OCI-LY7 (cell line): ENCODE measurements at regions not wholly inside any gene's neighbourhood (a gene's known extent, or its start where the extent isn't known, plus 50 kb on each side); places are given as distances from the start of the nearest gene placed in this dataset.

Experiments
- BruUV-seq: library from RNA; stranded (reverse); fragments of 400-500 nt; replicated peaks from 2 replicates; lab custom pipeline; 2021; lab: Mats Ljungman, UMichigan
- CTCF ChIA-PET: fragments of 300-600 bp; sonication (Branson Sonifier 250); formaldehyde crosslinking; loops from one replicate; lab custom pipeline; 2022; ENCODE audit warnings: antibody characterized with exemption; ENCODE audit not compliant: unreplicated experiment; lab: Charles Lee
- POLR2A ChIA-PET: fragments of 300-600 bp; sonication (Branson Sonifier 250); formaldehyde crosslinking; loops from one replicate; lab custom pipeline; 2022; ENCODE audit warnings: antibody characterized with exemption; lab: Charles Lee
- DNase-seq: peaks from one replicate; pipeline ENCODE4 v3.0.0-alpha.2; 2015; ENCODE audit warnings: low spot score
- H2AFZ ChIP-seq: fragments of 200-600 bp; sonication (generic), shearing (Covaris generic); 2 replicates; pipeline ENCODE4 v1.6.1; 2014; ENCODE audit warnings: mild to moderate bottlenecking, antibody characterized with exemption, low read length, moderate library complexity
- H3K27ac ChIP-seq: fragments of 200-600 bp; sonication (generic); 2 replicates; pipeline ENCODE4 v1.5.1; 2014; ENCODE audit warnings: mixed run types, low read depth, mild to moderate bottlenecking, moderate library complexity, low read length, inconsistent platforms; ENCODE audit not compliant: poor library complexity, severe bottlenecking
- H3K36me3 ChIP-seq: fragments of 200-600 bp; sonication (generic); 2 replicates; pipeline ENCODE4 v1.6.1; 2014; ENCODE audit warnings: mild to moderate bottlenecking, antibody characterized with exemption, low read length, moderate library complexity, mixed read lengths; ENCODE audit not compliant: insufficient read depth
- H3K4me1 ChIP-seq: fragments of 200-600 bp; sonication (generic); 2 replicates; pipeline ENCODE4 v1.5.1; 2014; ENCODE audit warnings: mild to moderate bottlenecking, low read length; ENCODE audit not compliant: insufficient read depth, poor library complexity, severe bottlenecking
- H3K4me2 ChIP-seq: fragments of 200-600 bp; sonication (generic); 2 replicates; pipeline ENCODE4 v1.6.1; 2014; ENCODE audit warnings: mild to moderate bottlenecking, low read length
- H3K4me3 ChIP-seq: fragments of 200-600 bp; sonication (generic); 2 replicates; pipeline ENCODE4 v1.5.1; 2014; ENCODE audit warnings: mild to moderate bottlenecking, low read depth, low read length; ENCODE audit not compliant: poor library complexity, severe bottlenecking
- H3K79me2 ChIP-seq: fragments of 200-600 bp; sonication (generic); 2 replicates; pipeline ENCODE4 v1.6.1; 2016; ENCODE audit warnings: low read depth, mild to moderate bottlenecking, low read length, moderate library complexity, mixed read lengths; ENCODE audit not compliant: insufficient read depth
- H3K9me2 ChIP-seq: fragments of 200-600 bp; sonication (generic); 2 replicates; pipeline ENCODE4 v1.6.1; 2016; ENCODE audit warnings: mild to moderate bottlenecking, low read length, mixed read lengths; ENCODE audit not compliant: insufficient read depth
- H3K9me3 ChIP-seq: fragments of 200-600 bp; sonication (generic); 2 replicates; pipeline ENCODE4 v1.6.1; 2014; ENCODE audit warnings: mild to moderate bottlenecking, mixed run types, low read length, mixed read lengths
- H4K20me1 ChIP-seq: fragments of 200-600 bp; sonication (generic); 2 replicates; pipeline ENCODE4 v1.6.1; 2014; ENCODE audit warnings: mild to moderate bottlenecking, antibody characterized with exemption, low read length, moderate library complexity, mixed read lengths; ENCODE audit not compliant: insufficient read depth
- EZH2phosphoT487 ChIP-seq: fragments of 200-600 bp; sonication (generic); IDR thresholded peaks from 2 replicates; pipeline ENCODE4 v1.6.1; 2018; ENCODE audit warnings: low read depth, borderline replicate concordance, mild to moderate bottlenecking, mixed run types, antibody characterized with exemption, low read length, moderate library complexity, mixed read lengths
- intact Hi-C: fragments of 100-400 bp; cut with micrococcal nuclease; formaldehyde crosslinking; loops from one replicate; pipeline ENCODE4 v1.10.0; 2022; ENCODE audit not compliant: unreplicated experiment
- TF ChIP-seq, protein P1 (sequence below): fragments of 200-600 bp; sonication (generic); conservative IDR thresholded peaks from 2 replicates; pipeline ENCODE4 v1.5.1; 2014; ENCODE audit warnings: mild to moderate bottlenecking, antibody characterized with exemption, low read length, moderate library complexity, mixed read lengths

DNA sequence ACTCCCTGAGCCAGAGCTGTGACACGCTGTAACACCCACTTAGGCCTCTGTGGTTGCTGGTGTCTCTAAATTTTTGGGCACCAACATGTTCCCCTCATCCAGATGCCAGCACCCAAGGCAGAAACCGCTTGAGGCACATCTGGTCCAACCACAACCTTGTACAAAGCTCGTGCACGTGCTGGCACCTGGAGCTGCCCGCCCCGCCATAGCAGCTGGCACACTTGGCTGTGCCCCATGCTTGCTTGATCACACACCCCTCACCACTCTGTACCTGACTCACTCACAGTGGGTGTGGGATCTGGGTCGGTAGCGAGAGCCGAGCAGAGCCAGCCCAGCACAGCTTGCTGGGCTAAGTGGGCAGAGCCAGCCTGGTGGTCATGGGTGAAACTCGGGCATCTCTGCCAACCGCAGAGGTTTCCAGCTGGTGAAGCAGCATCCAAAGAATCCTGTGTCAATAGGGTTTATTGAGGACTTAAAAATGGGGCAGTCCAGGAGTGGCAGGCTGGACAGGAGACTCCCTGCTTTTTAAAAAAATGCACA lies 1210.4 kb downstream of the TYW1 start:
- Histone ChIP-seq H3K9me3 (0 out of 2 replicates have a peak, but pooled peaks cover 4% of the 10 kb centered on the region), H3K27ac (no peak overlapping the region), H2AFZ (no peak overlapping the region), H3K9me2 (no peaks in the 10 kb centered on the region), H4K20me1 (no peaks in the 10 kb centered on the region), H3K4me3 (no peak overlapping the region), H3K4me2 (no peak overlapping the region), H3K36me3 (no peaks in the 10 kb centered on the region), H3K79me2 (no peaks in the 10 kb centered on the region), H3K4me1 (no peaks in the 10 kb centered on the region)
- intact Hi-C loops, result no loop called here
- ChIA-PET POLR2A (no interaction called here), CTCF (no interaction called here)
- TF ChIP-seq EZH2phosphoT487, result no peak
- TF ChIP-seq, protein P1, sequence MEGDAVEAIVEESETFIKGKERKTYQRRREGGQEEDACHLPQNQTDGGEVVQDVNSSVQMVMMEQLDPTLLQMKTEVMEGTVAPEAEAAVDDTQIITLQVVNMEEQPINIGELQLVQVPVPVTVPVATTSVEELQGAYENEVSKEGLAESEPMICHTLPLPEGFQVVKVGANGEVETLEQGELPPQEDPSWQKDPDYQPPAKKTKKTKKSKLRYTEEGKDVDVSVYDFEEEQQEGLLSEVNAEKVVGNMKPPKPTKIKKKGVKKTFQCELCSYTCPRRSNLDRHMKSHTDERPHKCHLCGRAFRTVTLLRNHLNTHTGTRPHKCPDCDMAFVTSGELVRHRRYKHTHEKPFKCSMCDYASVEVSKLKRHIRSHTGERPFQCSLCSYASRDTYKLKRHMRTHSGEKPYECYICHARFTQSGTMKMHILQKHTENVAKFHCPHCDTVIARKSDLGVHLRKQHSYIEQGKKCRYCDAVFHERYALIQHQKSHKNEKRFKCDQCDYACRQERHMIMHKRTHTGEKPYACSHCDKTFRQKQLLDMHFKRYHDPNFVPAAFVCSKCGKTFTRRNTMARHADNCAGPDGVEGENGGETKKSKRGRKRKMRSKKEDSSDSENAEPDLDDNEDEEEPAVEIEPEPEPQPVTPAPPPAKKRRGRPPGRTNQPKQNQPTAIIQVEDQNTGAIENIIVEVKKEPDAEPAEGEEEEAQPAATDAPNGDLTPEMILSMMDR, result no peak
- no TSS peak for BruUV-seq
- no peak for DNase-seq

DNA sequence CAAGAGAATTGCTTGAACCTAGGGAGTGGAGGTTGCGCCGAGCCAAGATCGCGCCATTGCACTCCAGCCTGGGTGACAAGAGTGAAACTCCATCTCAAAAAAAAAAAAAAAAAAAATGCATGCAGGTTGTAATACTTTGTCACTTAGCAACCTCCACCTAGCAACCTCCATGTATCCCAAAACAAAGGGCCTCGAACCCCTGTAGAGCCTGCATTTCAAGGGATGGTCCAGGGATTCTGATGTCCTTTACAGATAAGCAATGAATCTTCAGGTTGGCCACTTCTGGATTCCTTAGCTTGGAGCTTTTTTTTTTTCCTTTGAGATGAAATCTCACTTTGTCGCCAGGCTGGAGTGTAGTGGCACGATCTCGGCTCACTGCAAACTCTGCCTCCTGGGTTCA lies 1211.0 kb downstream of the TYW1 start:
- POLR2A ChIA-PET, result no interaction called here
- no peaks in the 10 kb centered on the region for H3K4me1 ChIP-seq
- TF ChIP-seq, protein P1, result no peak
- no peak for TF ChIP-seq EZH2phosphoT487

DNA sequence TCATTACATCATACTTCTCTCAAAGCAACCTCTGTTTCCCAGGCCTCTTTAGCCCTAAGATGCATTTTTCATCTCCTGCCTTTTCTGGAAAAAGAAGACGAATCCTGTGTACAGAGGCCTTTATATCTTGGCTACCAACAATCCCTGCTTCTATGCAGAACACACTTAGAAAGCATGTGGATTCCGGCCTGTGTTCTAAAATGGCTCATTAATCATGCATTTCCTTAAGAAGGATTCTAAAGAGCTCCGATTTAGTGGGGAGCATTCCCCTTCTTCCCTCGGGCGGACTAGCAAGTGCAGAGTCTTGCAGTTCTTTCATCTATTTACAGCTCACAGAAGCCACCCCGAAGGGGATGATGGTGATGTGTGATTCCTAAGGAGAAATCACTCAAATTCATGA lies 1212.9 kb downstream of the TYW1 start:
- no peak overlapping the region for H2AFZ ChIP-seq
- ChIA-PET POLR2A (no interaction called here), CTCF (no interaction called here)
- no peak overlapping the region for H3K27ac ChIP-seq
- H4K20me1 ChIP-seq, result no peaks in the 10 kb centered on the region
- no peaks in the 10 kb centered on the region for H3K9me2 ChIP-seq
- H3K79me2 ChIP-seq, result no peaks in the 10 kb centered on the region
- H3K4me2 ChIP-seq, result no peak overlapping the region
- no peak overlapping the region for H3K4me3 ChIP-seq
- 0 out of 2 replicates have a peak, but pooled peaks cover 4% of the 10 kb centered on the region for H3K9me3 ChIP-seq
- H3K4me1 ChIP-seq, result no peaks in the 10 kb centered on the region
- no peak for TF ChIP-seq EZH2phosphoT487
- TF ChIP-seq, protein P1, result no peak
- no TSS peak for BruUV-seq
- no peak for DNase-seq
- intact Hi-C loops, result no loop called here
- no peaks in the 10 kb centered on the region for H3K36me3 ChIP-seq

More for the DNA sequence above, 1211.0 kb downstream of the TYW1 start:
- no peaks in the 10 kb centered on the region for H4K20me1 ChIP-seq
- CTCF ChIA-PET, result no interaction called here
- no peaks in the 10 kb centered on the region for H3K9me2 ChIP-seq
- H3K4me2 ChIP-seq, result no peak overlapping the region
- H2AFZ ChIP-seq, result no peak overlapping the region
- no TSS peak for BruUV-seq
- DNase-seq, result no peak
- intact Hi-C loops, result no loop called here
- no peaks in the 10 kb centered on the region for H3K79me2 ChIP-seq
- no peak overlapping the region for H3K27ac ChIP-seq
- H3K36me3 ChIP-seq, result no peaks in the 10 kb centered on the region
- H3K9me3 ChIP-seq, result 0 out of 2 replicates have a peak, but pooled peaks cover 4% of the 10 kb centered on the region
- no peak overlapping the region for H3K4me3 ChIP-seq
